H1 (cell line): ENCODE measurements at regions not wholly inside any gene's neighbourhood (a gene's known extent, or its start where the extent isn't known, plus 50 kb on each side); places are given as distances from the start of the nearest gene placed in this dataset.
"Not testable (repeated sequence)": the region's sequence is repeated elsewhere in the genome, so short reads cannot be mapped to it uniquely, and the experiment has no call there.

Experiments
- CTCF ChIA-PET: fragments of 300-600 bp; sonication (Branson Sonifier 250); formaldehyde crosslinking; loops from one replicate; lab custom pipeline; 2021; ENCODE audit not compliant: partially characterized antibody; lab: Charles Lee
- POLR2A ChIA-PET: fragments of 300-600 bp; sonication (Branson Sonifier 250); formaldehyde crosslinking; loops from one replicate; lab custom pipeline; 2021; ENCODE audit warnings: inconsistent platforms; ENCODE audit not compliant: partially characterized antibody; lab: Charles Lee
- DNase-seq, 2 experiments: peaks; one replicate each; pipeline versions ENCODE4 v3.0.0 to v3.0.0-alpha.2; 2010 to 2022; ENCODE audit warnings: low spot score in 2 of 2, low read depth in 1 of 2, mixed read lengths in 1 of 2
- FAIRE-seq: peaks from 2 replicates; lab custom pipeline; 2011; peaks lifted over from hg19 to GRCh38; lab: Jason Lieb, UNC
- H2AFZ ChIP-seq: 2 replicates; pipeline ENCODE4 v1.8.1; 2012; ENCODE audit warnings: low read length, inconsistent platforms
- H2AK5ac ChIP-seq: 2 replicates; pipeline ENCODE4 v1.6.1; 2013; ENCODE audit warnings: low read depth, low read length
- H2BK120ac ChIP-seq: replicated peaks from 2 replicates; pipeline ENCODE3; 2013; ENCODE audit warnings: low read depth, low read length, inconsistent platforms
- H2BK12ac ChIP-seq: 2 replicates; pipeline ENCODE4 v1.6.1; 2013; ENCODE audit warnings: low read depth, low read length
- H2BK15ac ChIP-seq: 2 replicates; pipeline ENCODE4 v1.6.1; 2013; ENCODE audit warnings: low read length
- H2BK20ac ChIP-seq: 2 replicates; pipeline ENCODE4 v1.6.1; 2013; ENCODE audit warnings: low read length
- H2BK5ac ChIP-seq: 2 replicates; pipeline ENCODE4 v1.6.1; 2013; ENCODE audit warnings: low read depth, low read length
- H3K14ac ChIP-seq: 2 replicates; pipeline ENCODE4 v1.6.1; 2013; ENCODE audit warnings: inconsistent platforms; ENCODE audit not compliant: insufficient read length
- H3K18ac ChIP-seq: 2 replicates; pipeline ENCODE4 v1.6.1; 2013; ENCODE audit warnings: low read length; ENCODE audit errors: extremely low read depth
- H3K23ac ChIP-seq: 2 replicates; pipeline ENCODE4 v1.6.1; 2013; ENCODE audit warnings: inconsistent platforms; ENCODE audit not compliant: insufficient read length
- H3K23me2 ChIP-seq: 2 replicates; pipeline ENCODE4 v1.6.1; 2013; ENCODE audit warnings: low read depth, low read length
- H3K27ac ChIP-seq: 2 replicates; pipeline ENCODE4 v1.6.1; 2011; ENCODE audit warnings: low read depth, low read length, inconsistent platforms
- H3K27me3 ChIP-seq, 4 experiments: replicated peaks in 1 of 4; 1 replicate in 1 of 4; 2 replicates in 3 of 4; pipeline versions ENCODE4 v1.6.1 to v1.8.1; 2011 to 2013; ENCODE audit warnings: low read length in 3 of 4, mild to moderate bottlenecking in 3 of 4, inconsistent platforms in 2 of 4, mixed read lengths in 2 of 4, moderate library complexity in 1 of 4; ENCODE audit not compliant: control insufficient read depth in 3 of 4, insufficient read depth in 3 of 4; ENCODE audit errors: extremely low read depth in 1 of 4
- H3K36me3 ChIP-seq, 4 experiments: 2 replicates each; pipeline versions ENCODE4 v1.6.1 to v1.8.1; 2011 to 2013; ENCODE audit warnings: mild to moderate bottlenecking in 4 of 4, low read length in 3 of 4, moderate library complexity in 2 of 4, control low read depth in 1 of 4, inconsistent platforms in 1 of 4; ENCODE audit not compliant: insufficient read depth in 4 of 4, control insufficient read depth in 2 of 4
- H3K4ac ChIP-seq: replicated peaks from 2 replicates; pipeline ENCODE3; 2013; ENCODE audit warnings: low read length, low read depth, mixed read lengths, inconsistent platforms; ENCODE audit not compliant: insufficient read length
- H3K4me1 ChIP-seq, 4 experiments: replicated peaks in 1 of 4; 1 replicate in 1 of 4; 2 replicates in 3 of 4; pipeline versions ENCODE4 v1.6.1 to v1.8.1; 2011 to 2013; ENCODE audit warnings: low read length in 3 of 4, inconsistent platforms in 2 of 4, mixed read lengths in 1 of 4; ENCODE audit not compliant: insufficient read depth in 4 of 4, control insufficient read depth in 3 of 4
- H3K4me2 ChIP-seq, 2 experiments: 2 replicates each; pipeline versions ENCODE4 v1.6.1 to v1.8.1; 2011 to 2013; ENCODE audit warnings: low read depth in 2 of 2, low read length in 2 of 2, control low read depth in 1 of 2, inconsistent platforms in 1 of 2, mild to moderate bottlenecking in 1 of 2; ENCODE audit not compliant: insufficient read depth in 1 of 2
- H3K4me3 ChIP-seq, 4 experiments: fragments of 200-600, 300-600 bp in 1 of 4; sonication (generic), shearing (Covaris generic), sonication (Bioruptor Twin) in 1 of 4; 2 replicates each; pipeline versions ENCODE4 v1.5.1 to v1.8.1; 2011 to 2016; ENCODE audit warnings: low read length in 4 of 4, low read depth in 3 of 4, control low read depth in 2 of 4, inconsistent platforms in 2 of 4, mild to moderate bottlenecking in 2 of 4, mixed read lengths in 1 of 4, moderate library complexity in 1 of 4; ENCODE audit not compliant: insufficient read depth in 2 of 4; ENCODE audit errors: extremely low read depth in 1 of 4
- H3K56ac ChIP-seq: replicated peaks from 2 replicates; pipeline ENCODE3; 2013; ENCODE audit warnings: low read depth, mild to moderate bottlenecking, mixed read lengths, low read length, inconsistent platforms; ENCODE audit not compliant: insufficient read length
- H3K79me1 ChIP-seq: 2 replicates; pipeline ENCODE4 v1.6.1; 2013; ENCODE audit warnings: low read depth, low read length, control low read depth
- H3K79me2 ChIP-seq, 2 experiments: 2 replicates each; pipeline versions ENCODE4 v1.6.1 to v1.8.1; 2012 to 2013; ENCODE audit warnings: low read length in 2 of 2, mild to moderate bottlenecking in 2 of 2, inconsistent platforms in 1 of 2; ENCODE audit not compliant: insufficient read depth in 2 of 2, control insufficient read depth in 1 of 2
- H3K9ac ChIP-seq, 4 experiments: replicated peaks in 1 of 4; 1 replicate in 1 of 4; 2 replicates in 3 of 4; pipeline versions ENCODE4 v1.6.1 to v1.8.1; 2011 to 2013; ENCODE audit warnings: low read depth in 3 of 4, low read length in 3 of 4, control low read depth in 2 of 4, mild to moderate bottlenecking in 2 of 4, moderate library complexity in 2 of 4, inconsistent platforms in 1 of 4; ENCODE audit errors: extremely low read depth in 1 of 4
- H3K9me3 ChIP-seq, 2 experiments: 2 replicates each; pipeline versions ENCODE4 v1.6.1 to v1.8.1; 2012 to 2013; ENCODE audit warnings: mild to moderate bottlenecking in 2 of 2, moderate library complexity in 2 of 2, control low read depth in 1 of 2, inconsistent platforms in 1 of 2, low read depth in 1 of 2, low read length in 1 of 2, mixed read lengths in 1 of 2; ENCODE audit not compliant: insufficient read depth in 2 of 2
- H4K20me1 ChIP-seq, 2 experiments: replicated peaks in 1 of 2; 2 replicates each; pipeline versions ENCODE3 to v1.8.1; 2011 to 2013; ENCODE audit warnings: inconsistent platforms in 2 of 2, low read length in 2 of 2, mild to moderate bottlenecking in 1 of 2; ENCODE audit not compliant: insufficient read depth in 2 of 2, control insufficient read depth in 1 of 2
- H4K5ac ChIP-seq: 2 replicates; pipeline ENCODE4 v1.6.1; 2013; ENCODE audit warnings: low read length, low read depth, mixed read lengths, inconsistent platforms; ENCODE audit not compliant: insufficient read length
- H4K8ac ChIP-seq: 2 replicates; pipeline ENCODE4 v1.8.0; 2013; ENCODE audit warnings: mild to moderate bottlenecking, moderate library complexity, low read length, inconsistent platforms; ENCODE audit not compliant: insufficient read depth; ENCODE audit errors: extremely low read depth
- H4K91ac ChIP-seq: replicated peaks from 2 replicates; pipeline ENCODE3; 2013; ENCODE audit warnings: low read length, mixed read lengths, inconsistent platforms; ENCODE audit not compliant: insufficient read length
- WGBS, 2 experiments: shearing (Covaris generic) in 1 of 2; methylation state at CpG; one replicate each; pipeline versions ENCODE4 v1.1.6 to v1.1.7; 2013 to 2015; ENCODE audit warnings: low lambda C conversion rate in 2 of 2, mixed read lengths in 2 of 2, inconsistent platforms in 1 of 2, low coverage in 1 of 2, missing lambda C conversion rate in 1 of 2; ENCODE audit not compliant: insufficient replicate concordance in 2 of 2, insufficient coverage in 1 of 2, insufficient read length in 1 of 2; ENCODE audit errors: extremely low coverage in 1 of 2, missing lambda C conversion rate in 1 of 2; 5-methylcytosine and 5-hydroxymethylcytosine counted together

- POLR2A ChIA-PET, H3K23ac ChIP-seq, H2BK12ac ChIP-seq, H3K27me3 ChIP-seq, H3K9me3 ChIP-seq, H4K91ac ChIP-seq, H3K18ac ChIP-seq, H3K56ac ChIP-seq, H2AK5ac ChIP-seq, H3K14ac ChIP-seq, CTCF ChIA-PET, H3K4me1 ChIP-seq, H4K20me1 ChIP-seq, H3K4me2 ChIP-seq, H2BK15ac ChIP-seq, H2BK20ac ChIP-seq, FAIRE-seq, H2AFZ ChIP-seq, H4K5ac ChIP-seq, H2BK120ac ChIP-seq, DNase-seq, H3K36me3 ChIP-seq, H3K4ac ChIP-seq, H4K8ac ChIP-seq, H3K23me2 ChIP-seq, H3K27ac ChIP-seq, H3K79me2 ChIP-seq, H3K4me3 ChIP-seq, H2BK5ac ChIP-seq, H3K9ac ChIP-seq, H3K79me1 ChIP-seq: not testable (repeated sequence)
- WGBS, 2 experiments: 90% methylated on average over 3 of the region's 3 CpGs; no CpG with 5 or more reads in 1 of the 2 experiments
Observed at GRCh38 chr3:4086662-4087061, 216.5 kb upstream of the SETMAR start.
